ENCODE measurements at regions not wholly inside any gene's neighbourhood (a gene's known extent, or its start where the extent isn't known, plus 50 kb on each side); places are given as distances from the start of the nearest gene placed in this dataset.
"Not testable (repeated sequence)": the region's sequence is repeated elsewhere in the genome, so short reads cannot be mapped to it uniquely, and the experiment has no call there.

- DNase-seq (ENCODE audit: low spot score): peak; percentile 64
- Histone ChIP-seq H3K4me3 (no peak overlapping the region), H3K27ac (peak overlapping the region in 1 of 2 donors; percentile 31), H3K27me3 (replicated peaks; ENCODE audit: insufficient read depth) (no peaks in the 10 kb centered on the region), H3K9me3 (no peaks in the 10 kb centered on the region), H3K36me3 (no peaks in the 10 kb centered on the region), H3K4me1 (replicated peaks) (peaks cover 3% of the 10 kb centered on the region)
- WGBS: 24% methylated on average over 4 of the region's 4 CpGs
- TF ChIP-seq POLR2A (IDR thresholded peaks at IDR 0.05): no peak
- peak; percentile 80 for TF ChIP-seq POLR2AphosphoS5 (IDR thresholded peaks at IDR 0.05)
- intact Hi-C loops (cut with DNase I): loop anchor here (2.0 to 5.0 kb wide), 3 partner anchors 73 to 1263 kb away; no protein-coding TSS in a partner anchor
Observed at GRCh38 chr7:47181746-47182361, 400.1 kb downstream of the TNS3 start.

DNA sequence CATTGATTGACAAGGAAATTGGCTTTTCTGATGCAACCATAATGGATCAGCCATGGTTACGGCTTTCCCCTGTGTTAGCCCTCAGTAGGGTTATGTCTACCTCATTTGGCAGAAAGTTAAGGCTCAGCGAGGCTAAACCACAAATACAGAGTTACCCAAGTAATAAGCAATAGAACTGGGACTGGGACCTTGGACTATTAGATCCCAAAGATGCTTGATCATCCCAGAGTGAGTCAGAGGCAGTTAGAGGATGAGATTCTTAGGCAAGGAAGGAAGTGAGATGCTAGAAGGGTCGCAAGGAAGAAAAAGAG, 401.4 kb downstream of the TNS3 start:
- WGBS: 74% methylated on average over 3 of the region's 3 CpGs
- H3K9me3 ChIP-seq: no peaks in the 10 kb centered on the region
- no peaks in the 10 kb centered on the region for H3K27me3 ChIP-seq (replicated peaks; ENCODE audit: insufficient read depth)
- no peaks in the 10 kb centered on the region for H3K36me3 ChIP-seq
- H3K27ac ChIP-seq: no peak overlapping the region
- peaks cover 3% of the 10 kb centered on the region for H3K4me1 ChIP-seq (replicated peaks)
- no peak overlapping the region for H3K4me3 ChIP-seq
- no peak for DNase-seq (ENCODE audit: low spot score)
- TF ChIP-seq POLR2A (IDR thresholded peaks at IDR 0.05) (no peak), CTCF (IDR thresholded peaks at IDR 0.05) (no peak), POLR2AphosphoS5 (IDR thresholded peaks at IDR 0.05) (no peak)
- intact Hi-C loops (cut with DNase I): loop anchor here (2.0 to 5.0 kb wide), 3 partner anchors 74 to 1262 kb away; no protein-coding TSS in a partner anchor

- intact Hi-C loops (cut with DNase I): loop anchor here (2.0 to 5.0 kb wide), 3 partner anchors 75 to 1261 kb away; no protein-coding TSS in a partner anchor
- H3K27me3 ChIP-seq (replicated peaks; ENCODE audit: insufficient read depth): no peaks in the 10 kb centered on the region
- DNase-seq (ENCODE audit: low spot score): peak; percentile 40
- TF ChIP-seq POLR2AphosphoS5 (IDR thresholded peaks at IDR 0.05) (peak; percentile 13), CTCF (IDR thresholded peaks at IDR 0.05) (peak; percentile 29 to 76 (median 68)), POLR2A (IDR thresholded peaks at IDR 0.05) (no peak)
- no peaks in the 10 kb centered on the region for H3K9me3 ChIP-seq
- 43% methylated on average over 8 of the region's 8 CpGs for WGBS
- H3K27ac ChIP-seq: no peak overlapping the region
- H3K4me3 ChIP-seq: no peak overlapping the region
- peaks cover 3% of the 10 kb centered on the region for H3K4me1 ChIP-seq (replicated peaks)
- no peaks in the 10 kb centered on the region for H3K36me3 ChIP-seq
Observed at GRCh38 chr7:47179812-47180515, 401.9 kb downstream of the TNS3 start.

DNA sequence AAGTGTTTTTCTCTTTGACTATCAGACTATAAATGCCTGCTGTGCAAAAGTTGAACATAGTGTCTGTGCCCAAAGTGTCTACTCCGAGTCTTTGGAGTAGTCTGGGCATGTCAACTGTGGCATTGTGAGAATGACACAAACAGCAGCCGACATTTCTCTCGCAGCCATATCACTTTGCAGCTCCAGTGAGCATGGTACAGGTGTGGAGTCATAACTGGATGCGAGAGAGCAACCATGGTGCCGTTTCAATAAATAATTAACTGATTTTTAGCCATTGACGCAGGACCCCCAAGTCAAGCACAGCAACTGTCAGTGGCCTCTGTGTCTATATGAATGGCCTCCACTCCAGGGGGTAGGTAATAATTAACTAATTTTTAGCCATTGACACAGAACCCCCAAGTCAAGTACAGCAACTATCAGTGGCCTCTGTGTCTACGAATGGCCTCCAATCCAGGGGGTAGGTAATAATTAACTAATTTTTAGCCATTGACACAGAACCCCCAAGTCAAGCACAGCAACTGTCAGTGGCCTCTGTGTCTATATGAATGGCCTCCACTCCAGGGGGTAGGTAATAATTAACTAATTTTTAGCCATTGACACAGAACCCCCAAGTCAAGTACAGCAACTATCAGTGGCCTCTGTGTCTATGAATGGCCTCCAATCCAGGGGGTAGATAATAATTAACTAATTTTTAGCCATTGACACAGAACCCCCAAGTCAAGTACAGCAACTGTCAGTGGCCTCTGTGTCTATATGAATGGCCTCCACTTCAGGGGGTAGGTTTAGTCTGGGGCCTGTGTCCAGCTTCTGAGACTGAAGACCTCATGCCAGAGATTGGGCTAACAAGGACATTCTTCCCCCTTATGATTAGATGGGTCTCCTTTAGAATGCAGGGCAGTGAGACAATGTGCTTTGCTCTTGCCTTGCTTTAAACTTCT, 409.0 kb downstream of the TNS3 start:
- 78% methylated on average over 7 of the region's 7 CpGs for WGBS
- H3K4me3 ChIP-seq; H3K4me1 ChIP-seq (replicated peaks); H3K9me3 ChIP-seq; H3K27me3 ChIP-seq (replicated peaks; ENCODE audit: insufficient read depth); H3K27ac ChIP-seq; H3K36me3 ChIP-seq; DNase-seq (ENCODE audit: low spot score); intact Hi-C loops (cut with DNase I): not testable (repeated sequence)

- Histone ChIP-seq H3K4me1 (replicated peaks) (no peaks in the 10 kb centered on the region), H3K4me3 (no peak overlapping the region), H3K27me3 (replicated peaks; ENCODE audit: insufficient read depth) (no peaks in the 10 kb centered on the region), H3K27ac (no peak overlapping the region), H3K9me3 (no peaks in the 10 kb centered on the region), H3K36me3 (no peaks in the 10 kb centered on the region)
- DNase-seq (ENCODE audit: low spot score): no peak
- WGBS: 100% methylated on average over 1 of the region's 1 CpG
- intact Hi-C loops (cut with DNase I): no loop called here
- TF ChIP-seq POLR2A (IDR thresholded peaks at IDR 0.05) (no peak), CTCF (IDR thresholded peaks at IDR 0.05) (peak in 1 of 4 experiments; percentile 20)
Observed at GRCh38 chr7:47170516-47170915, 411.4 kb downstream of the TNS3 start.
